ENCODE measurements at regions not wholly inside any gene's neighbourhood (a gene's known extent, or its start where the extent isn't known, plus 50 kb on each side); places are given as distances from the start of the nearest gene placed in this dataset.

GRCh38 chr3:102085431-102086176, 236.3 kb downstream of the NFKBIZ start:
- no peak for TF ChIP-seq POLR2A (IDR thresholded peaks at IDR 0.05)
- TF ChIP-seq CTCF (IDR thresholded peaks at IDR 0.05): no peak
